HCT116 (cell line): ENCODE measurements at regions not wholly inside any gene's neighbourhood (a gene's known extent, or its start where the extent isn't known, plus 50 kb on each side); places are given as distances from the start of the nearest gene placed in this dataset.

Source experiments
- CEBPB ChIP-seq: IDR thresholded peaks from 2 replicates; pipeline ENCODE4 v1.6.1; 2012; ENCODE audit warnings: low read depth
- EZH2 ChIP-seq: fragments of 200-600 bp; sonication (generic); IDR thresholded peaks from 2 replicates; pipeline ENCODE4 v1.6.1; 2017; ENCODE audit warnings: antibody characterized with exemption, mixed run types
- EZH2phosphoT487 ChIP-seq: fragments of 200-600 bp; IDR thresholded peaks from 2 replicates; pipeline ENCODE4 v1.6.1; 2018; ENCODE audit warnings: antibody characterized with exemption, borderline replicate concordance
- JUND ChIP-seq: IDR thresholded peaks from 2 replicates; pipeline ENCODE4 v1.6.1; 2012
- POLR2A ChIP-seq: IDR thresholded peaks from 2 replicates; pipeline ENCODE4 v1.7.0; 2011; ENCODE audit warnings: borderline replicate concordance; ENCODE audit not compliant: insufficient read depth, insufficient read length; ENCODE audit errors: extremely low read depth
- POLR2AphosphoS5 ChIP-seq: IDR thresholded peaks from 2 replicates; pipeline ENCODE4 v1.6.1; 2011; ENCODE audit warnings: mild to moderate bottlenecking, low read depth, low read length, moderate library complexity
- TF ChIP-seq, protein P1 (sequence below), 3 experiments: fragments of 200-600 bp in 1 of 3; sonication (generic) in 1 of 3; IDR thresholded peaks in 2 of 3; conservative IDR thresholded peaks in 1 of 3; 2 replicates each; pipeline ENCODE4 v1.5.1; 2012 to 2017; ENCODE audit warnings: low read depth in 2 of 3, low read length in 2 of 3, antibody characterized with exemption in 1 of 3, borderline replicate concordance in 1 of 3, control low read depth in 1 of 3, mild to moderate bottlenecking in 1 of 3, mixed read lengths in 1 of 3, mixed run types in 1 of 3, moderate library complexity in 1 of 3; ENCODE audit not compliant: insufficient read depth in 1 of 3
- TF ChIP-seq, protein P2 (sequence below): IDR thresholded peaks from 2 replicates; pipeline ENCODE4 v1.6.1; 2011; ENCODE audit warnings: mild to moderate bottlenecking, low read length, moderate library complexity; ENCODE audit not compliant: insufficient replicate concordance; ENCODE audit errors: extremely low read depth

GRCh38 chr14:85319101-85319500 lies 210.8 kb upstream of the FLRT2 start:
- TF ChIP-seq, protein P1, sequence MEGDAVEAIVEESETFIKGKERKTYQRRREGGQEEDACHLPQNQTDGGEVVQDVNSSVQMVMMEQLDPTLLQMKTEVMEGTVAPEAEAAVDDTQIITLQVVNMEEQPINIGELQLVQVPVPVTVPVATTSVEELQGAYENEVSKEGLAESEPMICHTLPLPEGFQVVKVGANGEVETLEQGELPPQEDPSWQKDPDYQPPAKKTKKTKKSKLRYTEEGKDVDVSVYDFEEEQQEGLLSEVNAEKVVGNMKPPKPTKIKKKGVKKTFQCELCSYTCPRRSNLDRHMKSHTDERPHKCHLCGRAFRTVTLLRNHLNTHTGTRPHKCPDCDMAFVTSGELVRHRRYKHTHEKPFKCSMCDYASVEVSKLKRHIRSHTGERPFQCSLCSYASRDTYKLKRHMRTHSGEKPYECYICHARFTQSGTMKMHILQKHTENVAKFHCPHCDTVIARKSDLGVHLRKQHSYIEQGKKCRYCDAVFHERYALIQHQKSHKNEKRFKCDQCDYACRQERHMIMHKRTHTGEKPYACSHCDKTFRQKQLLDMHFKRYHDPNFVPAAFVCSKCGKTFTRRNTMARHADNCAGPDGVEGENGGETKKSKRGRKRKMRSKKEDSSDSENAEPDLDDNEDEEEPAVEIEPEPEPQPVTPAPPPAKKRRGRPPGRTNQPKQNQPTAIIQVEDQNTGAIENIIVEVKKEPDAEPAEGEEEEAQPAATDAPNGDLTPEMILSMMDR (IDR thresholded peaks at IDR 0.05 in 2 of 3, conservative IDR thresholded peaks at IDR 0.05 in 1 of 3; ENCODE audit: borderline replicate concordance in 1 of 3, insufficient read depth in 1 of 3, low read depth in 2 of 3, low read length in 2 of 3) = no peak
- TF ChIP-seq POLR2A (no peak), EZH2 (no peak), JUND (no peak), EZH2phosphoT487 (no peak), CEBPB (no peak), POLR2AphosphoS5 (no peak)
- TF ChIP-seq, protein P2, sequence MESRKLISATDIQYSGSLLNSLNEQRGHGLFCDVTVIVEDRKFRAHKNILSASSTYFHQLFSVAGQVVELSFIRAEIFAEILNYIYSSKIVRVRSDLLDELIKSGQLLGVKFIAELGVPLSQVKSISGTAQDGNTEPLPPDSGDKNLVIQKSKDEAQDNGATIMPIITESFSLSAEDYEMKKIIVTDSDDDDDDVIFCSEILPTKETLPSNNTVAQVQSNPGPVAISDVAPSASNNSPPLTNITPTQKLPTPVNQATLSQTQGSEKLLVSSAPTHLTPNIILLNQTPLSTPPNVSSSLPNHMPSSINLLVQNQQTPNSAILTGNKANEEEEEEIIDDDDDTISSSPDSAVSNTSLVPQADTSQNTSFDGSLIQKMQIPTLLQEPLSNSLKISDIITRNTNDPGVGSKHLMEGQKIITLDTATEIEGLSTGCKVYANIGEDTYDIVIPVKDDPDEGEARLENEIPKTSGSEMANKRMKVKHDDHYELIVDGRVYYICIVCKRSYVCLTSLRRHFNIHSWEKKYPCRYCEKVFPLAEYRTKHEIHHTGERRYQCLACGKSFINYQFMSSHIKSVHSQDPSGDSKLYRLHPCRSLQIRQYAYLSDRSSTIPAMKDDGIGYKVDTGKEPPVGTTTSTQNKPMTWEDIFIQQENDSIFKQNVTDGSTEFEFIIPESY = no peak
